SK-N-MC (cell line): ENCODE measurements at regions not wholly inside any gene's neighbourhood (a gene's known extent, or its start where the extent isn't known, plus 50 kb on each side); places are given as distances from the start of the nearest gene placed in this dataset.
A peak's percentile ranks its signal among the peaks of the same experiment; 100 is the strongest.

Experiments
- DNase-seq: peaks from one replicate; pipeline ENCODE4 v3.0.0-alpha.2; 2011; ENCODE audit warnings: low read depth, low spot score
- H3K27ac ChIP-seq: fragments of 200-600 bp; sonication (generic); 2 replicates; pipeline ENCODE4 v1.5.1; 2016; ENCODE audit warnings: mixed run types
- H3K36me3 ChIP-seq: fragments of 200-600 bp; sonication (generic); 2 replicates; pipeline ENCODE4 v1.6.1; 2017; ENCODE audit warnings: antibody characterized with exemption, low read length, mixed read lengths; ENCODE audit not compliant: insufficient read depth
- H3K4me3 ChIP-seq: fragments of 200-600 bp; sonication (generic); 2 replicates; pipeline ENCODE4 v1.5.1; 2016
- H3K9ac ChIP-seq: fragments of 200-600 bp; sonication (generic); 2 replicates; pipeline ENCODE4 v1.8.0; 2017; ENCODE audit warnings: mixed run types, mixed read lengths; ENCODE audit not compliant: insufficient read length
- H3K9me3 ChIP-seq: fragments of 200-600 bp; sonication (generic); 2 replicates; pipeline ENCODE4 v1.6.1; 2017; ENCODE audit warnings: low read depth, mild to moderate bottlenecking, antibody characterized with exemption, low read length, moderate library complexity, mixed read lengths
- EZH2 ChIP-seq: fragments of 200-600 bp; sonication (generic); IDR thresholded peaks from one replicate; pipeline ENCODE4 v1.6.1; 2017; ENCODE audit warnings: antibody characterized with exemption
- FOXP2 ChIP-seq: optimal IDR thresholded peaks from 2 replicates; pipeline ENCODE3; 2011; ENCODE audit warnings: mild to moderate bottlenecking, moderate library complexity; ENCODE audit not compliant: insufficient read depth; ENCODE audit errors: extremely low read length, control extremely low read depth
- POLR2AphosphoS5 ChIP-seq: IDR thresholded peaks from 2 replicates; pipeline ENCODE4 v1.6.1; 2012; ENCODE audit warnings: mild to moderate bottlenecking, low read depth, low read length, borderline replicate concordance

DNA sequence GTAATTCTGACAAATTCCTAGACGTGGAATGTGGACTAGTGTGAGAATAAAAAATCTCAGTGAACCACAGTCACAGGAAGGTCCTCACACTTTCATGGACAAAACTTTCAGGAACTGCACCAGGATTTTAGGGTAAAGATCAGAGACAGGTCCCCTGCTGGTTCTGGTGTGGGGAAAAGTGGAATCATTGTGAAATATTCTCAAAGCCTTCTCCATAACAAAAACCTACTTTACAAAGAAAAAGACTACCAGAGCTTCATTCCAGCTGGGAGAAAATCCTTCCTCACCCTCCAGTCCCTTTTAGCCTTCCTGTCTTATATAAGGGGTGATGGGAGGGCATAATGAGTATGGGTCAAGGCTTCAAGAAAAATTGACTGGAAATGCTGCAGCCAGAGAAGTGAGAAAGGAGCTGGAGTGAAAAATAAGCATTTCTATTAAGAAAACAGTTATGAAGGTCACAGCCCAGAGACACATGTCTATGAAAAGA, 325.8 kb downstream of the ARAP2 start:
- Histone ChIP-seq H3K9me3 (no peaks in the 10 kb centered on the region), H3K9ac (no peak overlapping the region), H3K4me3 (no peak overlapping the region), H3K36me3 (no peaks in the 10 kb centered on the region), H3K27ac (no peak overlapping the region)
- TF ChIP-seq EZH2 (no peak), FOXP2 (no peak), POLR2AphosphoS5 (no peak)
- DNase-seq: no peak

DNA sequence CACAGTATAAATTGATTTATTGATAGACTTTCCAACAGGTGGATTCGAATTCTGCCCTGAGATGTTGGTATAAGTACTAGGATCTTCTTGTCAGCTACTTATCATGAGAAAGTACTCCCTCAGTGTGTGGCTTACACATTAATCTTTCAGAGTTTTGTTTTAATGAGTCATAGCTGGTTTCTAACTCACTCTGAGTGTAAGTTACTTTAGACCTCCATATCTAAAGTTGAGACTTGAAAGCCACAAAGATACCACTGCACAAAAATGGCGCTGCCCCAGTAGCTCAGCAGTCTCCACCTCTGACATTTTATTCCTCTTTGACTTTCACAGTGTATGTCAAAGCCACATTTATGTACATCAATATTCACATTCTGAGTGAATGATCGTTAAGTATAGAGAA, 318.5 kb downstream of the ARAP2 start:
- Histone ChIP-seq H3K9ac (no peak overlapping the region), H3K36me3 (no peaks in the 10 kb centered on the region), H3K9me3 (no peaks in the 10 kb centered on the region), H3K4me3 (no peak overlapping the region), H3K27ac (no peak overlapping the region)
- no peak for DNase-seq
- TF ChIP-seq EZH2: no peak
- TF ChIP-seq FOXP2: no peak
- no peak for TF ChIP-seq POLR2AphosphoS5

DNA sequence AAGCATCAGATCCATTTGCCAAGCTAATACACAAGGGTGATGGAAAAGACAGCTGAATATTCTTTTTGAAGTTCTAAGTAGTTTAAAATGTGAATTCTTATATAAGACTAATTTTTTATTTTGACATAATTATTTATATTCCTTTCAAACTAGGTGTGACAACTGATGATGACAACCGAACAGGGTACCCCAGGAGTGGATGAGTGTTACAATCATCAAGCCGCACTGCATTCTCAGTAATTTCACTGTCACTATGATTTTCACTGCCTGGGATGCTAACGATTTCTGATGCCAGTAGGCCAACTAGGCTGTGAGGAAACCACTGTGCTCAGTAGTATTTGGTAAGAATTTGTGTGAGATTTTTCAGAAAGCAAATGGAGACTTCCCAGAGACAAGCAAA, 317.5 kb downstream of the ARAP2 start:
- no peaks in the 10 kb centered on the region for H3K36me3 ChIP-seq
- no peak for TF ChIP-seq EZH2
- TF ChIP-seq FOXP2: no peak
- no peak for TF ChIP-seq POLR2AphosphoS5
- H3K9ac ChIP-seq: no peak overlapping the region
- no peak overlapping the region for H3K4me3 ChIP-seq
- no peak overlapping the region for H3K27ac ChIP-seq
- DNase-seq: no peak
- H3K9me3 ChIP-seq: no peaks in the 10 kb centered on the region

DNA sequence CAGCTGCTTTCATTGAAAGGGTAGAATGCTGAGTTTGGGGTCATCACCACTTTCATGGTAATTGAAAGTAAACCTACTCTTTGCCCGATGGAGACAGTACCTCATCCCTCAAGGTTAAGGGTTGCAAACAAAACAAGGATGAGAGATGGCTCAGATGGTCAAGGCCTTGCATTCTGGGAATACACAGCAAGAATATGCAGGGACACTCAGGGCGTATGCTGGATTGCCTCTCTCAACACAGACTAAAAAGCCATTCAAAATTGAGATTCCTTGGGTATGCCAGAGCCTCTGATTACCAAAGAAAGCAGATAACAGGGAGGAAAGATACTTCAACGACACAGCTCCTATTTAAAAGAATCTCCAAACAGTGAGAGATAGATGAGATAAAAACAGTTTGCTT, 310.4 kb downstream of the ARAP2 start:
- peak overlapping the region; percentile 25; the same call in 1 of the 2 replicates for H3K4me3 ChIP-seq
- no peak overlapping the region for H3K27ac ChIP-seq
- no peak for DNase-seq
- TF ChIP-seq EZH2: no peak
- no peak for TF ChIP-seq POLR2AphosphoS5
- no peak for TF ChIP-seq FOXP2
- H3K36me3 ChIP-seq: no peaks in the 10 kb centered on the region
- H3K9ac ChIP-seq: no peak overlapping the region
- H3K9me3 ChIP-seq: no peaks in the 10 kb centered on the region

DNA sequence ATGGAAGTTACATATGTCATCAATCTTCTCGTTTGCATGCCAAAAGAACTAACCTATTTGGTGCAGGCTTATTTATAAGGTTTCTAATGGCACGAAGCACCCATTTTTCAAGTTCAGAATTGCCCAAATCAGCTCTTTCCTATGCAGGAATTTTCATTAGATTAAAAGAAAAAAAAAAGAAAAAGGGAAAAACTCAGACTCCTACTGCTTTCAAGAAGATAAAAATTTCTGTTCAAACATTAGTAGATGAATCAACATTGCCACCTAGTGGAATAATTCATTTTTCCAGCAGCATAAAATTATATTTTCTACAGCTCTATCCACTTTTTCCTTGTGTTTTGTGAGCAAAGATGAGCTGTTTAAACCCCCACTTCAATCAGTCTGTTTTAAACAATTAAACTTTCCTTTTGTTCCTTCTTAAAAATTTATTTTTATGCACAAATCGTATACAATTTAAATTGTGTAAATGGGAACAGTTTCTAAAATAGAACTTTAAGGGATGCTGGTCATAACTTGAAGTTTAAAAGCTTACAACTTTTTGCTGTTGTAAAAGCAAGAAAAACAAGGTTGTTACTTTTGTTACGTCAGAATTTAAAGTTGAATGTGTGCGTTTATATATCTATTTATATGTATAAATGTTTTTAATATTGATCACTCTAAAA, 309.9 kb downstream of the ARAP2 start:
- no peak for TF ChIP-seq EZH2
- TF ChIP-seq POLR2AphosphoS5: no peak
- no peak for TF ChIP-seq FOXP2
- Histone ChIP-seq H3K27ac (no peak overlapping the region), H3K4me3 (peak overlapping the region; percentile 25; the same call in 1 of the 2 replicates), H3K36me3 (no peaks in the 10 kb centered on the region), H3K9me3 (no peaks in the 10 kb centered on the region), H3K9ac (no peak overlapping the region)
- peak; percentile 12 for DNase-seq

DNA sequence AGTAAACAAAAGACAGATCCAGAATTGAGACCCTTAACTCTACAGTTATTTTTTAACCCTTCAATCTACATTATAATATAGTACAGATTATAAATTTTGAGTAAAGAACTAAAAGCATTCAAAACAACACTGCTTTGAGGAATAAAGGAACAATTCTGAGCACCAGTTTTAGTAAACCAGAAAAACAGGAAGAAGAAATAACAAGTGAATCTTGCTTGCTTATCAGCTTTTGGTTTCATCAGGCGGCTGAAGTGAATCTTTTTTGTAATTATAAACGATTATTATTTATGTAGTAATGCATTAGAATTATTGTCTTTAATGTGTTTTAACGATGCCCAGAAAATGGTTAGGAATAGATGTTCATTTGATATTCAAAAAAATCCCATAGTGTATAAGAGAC, 305.4 kb downstream of the ARAP2 start:
- Histone ChIP-seq H3K27ac (no peak overlapping the region), H3K9me3 (no peaks in the 10 kb centered on the region), H3K36me3 (no peaks in the 10 kb centered on the region), H3K4me3 (no peak overlapping the region), H3K9ac (no peak overlapping the region)
- DNase-seq: no peak
- no peak for TF ChIP-seq EZH2
- no peak for TF ChIP-seq FOXP2
- no peak for TF ChIP-seq POLR2AphosphoS5

DNA sequence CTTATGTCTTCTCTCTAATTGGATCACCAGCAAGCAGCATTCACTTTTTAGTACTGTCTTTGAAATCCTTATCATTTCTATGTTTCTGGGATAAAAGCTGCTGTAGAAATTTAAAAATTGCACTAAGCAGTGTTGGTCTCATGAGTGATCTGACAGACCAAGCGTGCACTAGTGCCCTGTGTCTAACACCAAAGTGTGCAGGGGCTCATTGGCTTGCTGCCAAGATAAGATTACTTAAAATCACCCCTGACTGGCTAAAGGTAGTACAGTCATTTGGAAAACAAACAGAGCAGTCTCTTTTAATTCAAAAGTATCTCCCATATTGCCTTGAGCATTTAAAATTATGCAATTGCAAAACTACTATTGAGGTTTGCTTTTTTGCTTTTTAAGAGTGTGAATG, 304.6 kb downstream of the ARAP2 start:
- no peaks in the 10 kb centered on the region for H3K36me3 ChIP-seq
- TF ChIP-seq POLR2AphosphoS5: no peak
- TF ChIP-seq FOXP2: no peak
- no peak for TF ChIP-seq EZH2
- H3K27ac ChIP-seq: no peak overlapping the region
- no peak overlapping the region for H3K9ac ChIP-seq
- H3K9me3 ChIP-seq: no peaks in the 10 kb centered on the region
- DNase-seq: no peak
- no peak overlapping the region for H3K4me3 ChIP-seq

DNA sequence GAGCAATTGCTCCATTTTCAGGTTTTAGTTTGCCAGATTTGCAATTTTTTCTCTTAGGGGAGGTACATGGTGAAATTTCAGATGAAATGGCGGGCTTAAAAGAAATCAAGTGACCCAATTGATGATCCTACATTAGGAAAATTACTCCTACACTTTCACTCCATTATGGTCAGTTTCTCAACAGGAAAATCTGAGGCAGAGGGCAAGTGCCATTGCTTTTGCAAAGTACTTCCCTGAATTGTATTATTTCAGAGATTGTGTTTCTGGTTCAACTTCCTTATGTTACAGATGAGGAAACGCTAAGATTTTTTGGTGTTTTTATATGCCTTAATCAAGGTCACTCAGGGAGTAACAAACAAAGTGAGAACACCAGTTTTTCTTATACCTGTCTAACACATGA, 302.2 kb downstream of the ARAP2 start:
- H3K9ac ChIP-seq: no peak overlapping the region
- H3K36me3 ChIP-seq: no peaks in the 10 kb centered on the region
- no peaks in the 10 kb centered on the region for H3K9me3 ChIP-seq
- TF ChIP-seq FOXP2 (no peak), POLR2AphosphoS5 (no peak), EZH2 (no peak)
- no peak overlapping the region for H3K4me3 ChIP-seq
- no peak overlapping the region for H3K27ac ChIP-seq
- DNase-seq: no peak

DNA sequence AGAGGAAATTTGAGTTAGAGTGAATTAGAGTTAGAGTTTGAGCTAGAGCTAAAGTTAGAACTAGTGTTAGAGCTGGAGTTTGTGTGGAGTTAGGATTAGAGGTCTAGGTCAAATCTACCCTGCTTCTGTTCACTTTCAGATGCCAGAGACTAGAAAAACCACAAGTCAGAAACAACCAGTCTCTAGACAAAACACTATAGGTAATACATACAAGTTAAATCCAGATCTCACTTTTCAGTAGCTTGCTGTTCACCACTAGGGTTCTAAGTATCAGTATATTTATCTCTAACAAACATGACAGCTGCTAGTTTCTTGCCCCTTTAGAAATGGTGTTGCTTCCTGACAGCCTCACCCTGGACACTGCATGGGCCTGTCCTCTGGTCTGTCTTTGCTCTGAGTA, 300.7 kb downstream of the ARAP2 start:
- Histone ChIP-seq H3K36me3 (no peaks in the 10 kb centered on the region), H3K9ac (no peak overlapping the region), H3K9me3 (no peaks in the 10 kb centered on the region), H3K4me3 (no peak overlapping the region), H3K27ac (no peak overlapping the region)
- TF ChIP-seq EZH2: no peak
- DNase-seq: no peak
